HCT116 (cell line): ENCODE measurements at regions not wholly inside any gene's neighbourhood (a gene's known extent, or its start where the extent isn't known, plus 50 kb on each side); places are given as distances from the start of the nearest gene placed in this dataset.

Experiments
- ATAC-seq: fragments of 200-7000 bp; cut with Tn5 transposase; 2 replicates; pipeline ENCODE4 v1.9.1; 2020; ENCODE audit warnings: mild to moderate bottlenecking, moderate library complexity
- BruUV-seq: library from RNA; stranded (reverse); fragments of 400-500 nt; replicated peaks from 2 replicates; lab custom pipeline; 2021; lab: Mats Ljungman, UMichigan
- CTCF ChIA-PET: fragments of 300-600 bp; sonication (Branson Sonifier 250); formaldehyde crosslinking; loops from one replicate; lab custom pipeline; 2021; ENCODE audit warnings: antibody characterized with exemption; lab: Charles Lee
- POLR2A ChIA-PET: fragments of 300-600, 350-600 bp; sonication (Branson Sonifier 250); formaldehyde crosslinking; loops from one replicate; lab custom pipeline; 2021; ENCODE audit warnings: antibody characterized with exemption; lab: Charles Lee
- RAD21 ChIA-PET, 2 experiments: fragments of 300-600 bp; sonication (Branson Sonifier 250); formaldehyde crosslinking; loops; one replicate each; lab custom pipeline; 2023; ENCODE audit warnings: low total read pairs in 2 of 2; ENCODE audit not compliant: uncharacterized antibody in 2 of 2, unreplicated experiment in 2 of 2, low non-redundant PET in 1 of 2; lab: Charles Lee
- DNase-seq: peaks from one replicate; pipeline ENCODE4 v3.0.0-alpha.2; 2010; ENCODE audit warnings: low read depth, low spot score
- H2AFZ ChIP-seq: fragments of 200-600 bp; shearing (Covaris generic), sonication (generic); 2 replicates; pipeline ENCODE4 v1.6.1; 2017; ENCODE audit warnings: low read depth, mixed run types, mixed read lengths, antibody characterized with exemption, low read length; ENCODE audit not compliant: poor library complexity, severe bottlenecking
- H3K27ac ChIP-seq: 2 replicates; pipeline ENCODE4 v1.5.1; 2012; ENCODE audit warnings: low read depth, low read length
- H3K27me3 ChIP-seq: fragments of 200-600 bp; sonication (generic); 2 replicates; pipeline ENCODE4 v1.6.1; 2016; ENCODE audit warnings: mixed run types, low read length, mixed read lengths; ENCODE audit not compliant: insufficient read depth
- H3K36me3 ChIP-seq, 2 experiments: fragments of 200-500 bp in 1 of 2; fragments of 200-600 bp in 1 of 2; sonication (Bioruptor generic) in 1 of 2; sonication (generic) in 1 of 2; 2 replicates each; pipeline versions ENCODE4 v1.5.1 to v1.6.1; 2014 to 2016; ENCODE audit warnings: low read length in 2 of 2, inconsistent platforms in 1 of 2, mixed read lengths in 1 of 2, mixed run types in 1 of 2; ENCODE audit not compliant: insufficient read depth in 2 of 2, control insufficient read depth in 1 of 2
- H3K4me1 ChIP-seq, 2 experiments: fragments of 200-600 bp in 1 of 2; sonication (generic) in 1 of 2; 2 replicates each; pipeline versions ENCODE4 v1.5.1 to v1.6.1; 2012 to 2017; ENCODE audit warnings: low read length in 2 of 2, inconsistent platforms in 1 of 2, mild to moderate bottlenecking in 1 of 2, mixed read lengths in 1 of 2, mixed run types in 1 of 2, moderate library complexity in 1 of 2; ENCODE audit not compliant: insufficient read depth in 2 of 2, control insufficient read depth in 1 of 2
- H3K4me2 ChIP-seq: fragments of 200-600 bp; sonication (generic); 2 replicates; pipeline ENCODE4 v1.6.1; 2017; ENCODE audit warnings: mixed run types, low read length, mixed read lengths
- H3K4me3 ChIP-seq, 2 experiments: fragments of 200-600 bp in 1 of 2; sonication (generic) in 1 of 2; replicated peaks in 1 of 2; 2 replicates each; pipeline ENCODE4 v1.5.1; 2011 to 2016; ENCODE audit warnings: low read length in 2 of 2, control low read depth in 1 of 2, low read depth in 1 of 2, mild to moderate bottlenecking in 1 of 2, mixed read lengths in 1 of 2, mixed run types in 1 of 2
- H3K79me2 ChIP-seq: fragments of 200-600 bp; sonication (generic); 2 replicates; pipeline ENCODE4 v1.6.1; 2017; ENCODE audit warnings: mild to moderate bottlenecking, mixed run types, low read length, moderate library complexity, mixed read lengths; ENCODE audit not compliant: insufficient read depth
- H3K9ac ChIP-seq: fragments of 200-600 bp; sonication (generic); 2 replicates; pipeline ENCODE4 v1.6.1; 2016; ENCODE audit warnings: low read length, mixed read lengths
- H3K9me2 ChIP-seq: fragments of 200-600 bp; sonication (generic), shearing (Covaris generic); 2 replicates; pipeline ENCODE4 v1.6.1; 2017; ENCODE audit warnings: mixed run types, mild to moderate bottlenecking, moderate library complexity; ENCODE audit not compliant: insufficient read depth
- H3K9me3 ChIP-seq, 2 experiments: fragments of 200-500 bp in 1 of 2; fragments of 200-600 bp in 1 of 2; sonication (Bioruptor generic) in 1 of 2; sonication (generic) in 1 of 2; 2 replicates each; pipeline ENCODE4 v1.6.1; 2014 to 2017; ENCODE audit warnings: low read length in 2 of 2, mixed read lengths in 2 of 2, inconsistent platforms in 1 of 2, low read depth in 1 of 2, mild to moderate bottlenecking in 1 of 2, mixed run types in 1 of 2, moderate library complexity in 1 of 2; ENCODE audit not compliant: control insufficient read depth in 1 of 2, insufficient read depth in 1 of 2
- H4K20me1 ChIP-seq: fragments of 200-600 bp; sonication (generic), shearing (Covaris generic); 2 replicates; pipeline ENCODE4 v1.6.1; 2017; ENCODE audit warnings: mixed run types, mild to moderate bottlenecking, moderate library complexity; ENCODE audit not compliant: insufficient read depth
- CBX3 ChIP-seq: IDR thresholded peaks from 2 replicates; pipeline ENCODE4 v1.6.1; 2012; ENCODE audit warnings: low read depth
- CEBPB ChIP-seq: IDR thresholded peaks from 2 replicates; pipeline ENCODE4 v1.6.1; 2012; ENCODE audit warnings: low read depth
- ELF1 ChIP-seq: IDR thresholded peaks from 2 replicates; pipeline ENCODE4 v1.6.1; 2012; ENCODE audit warnings: low read depth, borderline replicate concordance
- EZH2 ChIP-seq: fragments of 200-600 bp; sonication (generic); IDR thresholded peaks from 2 replicates; pipeline ENCODE4 v1.6.1; 2017; ENCODE audit warnings: antibody characterized with exemption, mixed run types
- EZH2phosphoT487 ChIP-seq: fragments of 200-600 bp; IDR thresholded peaks from 2 replicates; pipeline ENCODE4 v1.6.1; 2018; ENCODE audit warnings: antibody characterized with exemption, borderline replicate concordance
- JUND ChIP-seq: IDR thresholded peaks from 2 replicates; pipeline ENCODE4 v1.6.1; 2012
- POLR2AphosphoS5 ChIP-seq: IDR thresholded peaks from 2 replicates; pipeline ENCODE4 v1.6.1; 2011; ENCODE audit warnings: mild to moderate bottlenecking, low read depth, low read length, moderate library complexity
- RAD21 ChIP-seq: IDR thresholded peaks from 2 replicates; pipeline ENCODE4 v1.6.1; 2012; ENCODE audit warnings: low read depth, mild to moderate bottlenecking
- SIN3A ChIP-seq: IDR thresholded peaks from 2 replicates; pipeline ENCODE4 v1.6.1; 2012; ENCODE audit warnings: low read depth
- SP1 ChIP-seq: IDR thresholded peaks from 2 replicates; pipeline ENCODE4 v1.6.1; 2012; ENCODE audit warnings: low read depth
- TCF7L2 ChIP-seq: IDR thresholded peaks from 2 replicates; pipeline ENCODE4 v1.7.0; 2011; ENCODE audit warnings: borderline replicate concordance, inconsistent platforms; ENCODE audit not compliant: insufficient read depth, insufficient read length; ENCODE audit errors: extremely low read depth
- YY1 ChIP-seq: IDR thresholded peaks from 2 replicates; pipeline ENCODE4 v1.6.1; 2011; ENCODE audit warnings: low read length, low read depth, moderate library complexity, mild to moderate bottlenecking; ENCODE audit not compliant: insufficient replicate concordance; ENCODE audit errors: extremely low read depth
- ZFX ChIP-seq: fragments of 450-650 bp; IDR thresholded peaks from 2 replicates; pipeline ENCODE4 v1.6.1; 2017
- ZNF274 ChIP-seq: fragments of 200-500 bp; sonication (Bioruptor generic); IDR thresholded peaks from 2 replicates; pipeline ENCODE4 v1.6.1; 2014; ENCODE audit warnings: mild to moderate bottlenecking, low read depth, low read length, inconsistent platforms
- intact Hi-C: fragments of 100-400 bp; cut with micrococcal nuclease; formaldehyde crosslinking; loops from 2 replicates; pipeline ENCODE4 v1.10.0; 2022
- TF ChIP-seq, protein P1 (sequence below): IDR thresholded peaks from 2 replicates; pipeline ENCODE4 v1.6.1; 2012
- TF ChIP-seq, protein P2 (sequence below): IDR thresholded peaks from 2 replicates; pipeline ENCODE4 v1.6.1; 2012
- TF ChIP-seq, protein P3 (sequence below): IDR thresholded peaks from 2 replicates; pipeline ENCODE4 v1.6.1; 2011; ENCODE audit warnings: mild to moderate bottlenecking, low read length, moderate library complexity; ENCODE audit not compliant: insufficient replicate concordance; ENCODE audit errors: extremely low read depth

GRCh38 chr5:102623329-102624065, 124.7 kb upstream of the SLCO6A1 start:
- TF ChIP-seq ELF1 (no peak), CBX3 (no peak), CEBPB (no peak), POLR2AphosphoS5 (no peak), RAD21 (no peak), SIN3A (no peak), ZFX (no peak), TCF7L2 (no peak)
- TF ChIP-seq, protein P1, sequence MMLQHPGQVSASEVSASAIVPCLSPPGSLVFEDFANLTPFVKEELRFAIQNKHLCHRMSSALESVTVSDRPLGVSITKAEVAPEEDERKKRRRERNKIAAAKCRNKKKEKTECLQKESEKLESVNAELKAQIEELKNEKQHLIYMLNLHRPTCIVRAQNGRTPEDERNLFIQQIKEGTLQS = no peak
- POLR2A ChIA-PET = no interaction called here
- DNase-seq = no peak
- H4K20me1 ChIP-seq = no peaks in the 10 kb centered on the region
- H3K36me3 ChIP-seq = no peaks in the 10 kb centered on the region
- RAD21 ChIA-PET = no interaction called here
- no peak overlapping the region for H2AFZ ChIP-seq
- no peak overlapping the region for H3K9ac ChIP-seq
- no TSS peak for BruUV-seq
- ATAC-seq = no peak
- no peaks in the 10 kb centered on the region for H3K9me2 ChIP-seq
- no peak overlapping the region for H3K4me3 ChIP-seq
- no peak overlapping the region for H3K27ac ChIP-seq
- H3K4me2 ChIP-seq = no peak overlapping the region
- CTCF ChIA-PET = no interaction called here
- peaks cover 0 to 7% of the 10 kb centered on the region in 2 experiments; a peak in 1 of 4 replicates for H3K9me3 ChIP-seq
- peaks cover 15 to 17% of the 10 kb centered on the region in 2 experiments for H3K4me1 ChIP-seq
- H3K79me2 ChIP-seq = no peaks in the 10 kb centered on the region
- H3K27me3 ChIP-seq = no peaks in the 10 kb centered on the region
- intact Hi-C loops = no loop called here

- H3K4me3 ChIP-seq = no peak overlapping the region
- no peaks in the 10 kb centered on the region for H3K27me3 ChIP-seq
- ATAC-seq (no peak), DNase-seq (no peak)
- ChIA-PET CTCF (no interaction called here), RAD21 (no interaction called here), POLR2A (no interaction called here)
- intact Hi-C loops = no loop called here
- H3K4me1 ChIP-seq = peaks cover 20 to 26% of the 10 kb centered on the region in 2 experiments
- no peak overlapping the region for H3K4me2 ChIP-seq
- no peaks in the 10 kb centered on the region for H3K9me2 ChIP-seq
- no peaks in the 10 kb centered on the region for H4K20me1 ChIP-seq
- H3K79me2 ChIP-seq = no peaks in the 10 kb centered on the region
- H3K9ac ChIP-seq = no peak overlapping the region
- no peak overlapping the region for H2AFZ ChIP-seq
- no peaks in the 10 kb centered on the region for H3K36me3 ChIP-seq
- no TSS peak for BruUV-seq
- H3K9me3 ChIP-seq = peaks cover 0 to 7% of the 10 kb centered on the region in 2 experiments; a peak in 1 of 4 replicates
- no peak overlapping the region for H3K27ac ChIP-seq
- TF ChIP-seq EZH2 = no peak
- TF ChIP-seq JUND = no peak
- no peak for TF ChIP-seq CBX3
- TF ChIP-seq, protein P2, sequence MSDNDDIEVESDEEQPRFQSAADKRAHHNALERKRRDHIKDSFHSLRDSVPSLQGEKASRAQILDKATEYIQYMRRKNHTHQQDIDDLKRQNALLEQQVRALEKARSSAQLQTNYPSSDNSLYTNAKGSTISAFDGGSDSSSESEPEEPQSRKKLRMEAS = no peak
- no peak for TF ChIP-seq SP1
- TF ChIP-seq EZH2phosphoT487 = no peak
- no peak for TF ChIP-seq SIN3A
- TF ChIP-seq, protein P3, sequence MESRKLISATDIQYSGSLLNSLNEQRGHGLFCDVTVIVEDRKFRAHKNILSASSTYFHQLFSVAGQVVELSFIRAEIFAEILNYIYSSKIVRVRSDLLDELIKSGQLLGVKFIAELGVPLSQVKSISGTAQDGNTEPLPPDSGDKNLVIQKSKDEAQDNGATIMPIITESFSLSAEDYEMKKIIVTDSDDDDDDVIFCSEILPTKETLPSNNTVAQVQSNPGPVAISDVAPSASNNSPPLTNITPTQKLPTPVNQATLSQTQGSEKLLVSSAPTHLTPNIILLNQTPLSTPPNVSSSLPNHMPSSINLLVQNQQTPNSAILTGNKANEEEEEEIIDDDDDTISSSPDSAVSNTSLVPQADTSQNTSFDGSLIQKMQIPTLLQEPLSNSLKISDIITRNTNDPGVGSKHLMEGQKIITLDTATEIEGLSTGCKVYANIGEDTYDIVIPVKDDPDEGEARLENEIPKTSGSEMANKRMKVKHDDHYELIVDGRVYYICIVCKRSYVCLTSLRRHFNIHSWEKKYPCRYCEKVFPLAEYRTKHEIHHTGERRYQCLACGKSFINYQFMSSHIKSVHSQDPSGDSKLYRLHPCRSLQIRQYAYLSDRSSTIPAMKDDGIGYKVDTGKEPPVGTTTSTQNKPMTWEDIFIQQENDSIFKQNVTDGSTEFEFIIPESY = no peak
- TF ChIP-seq YY1 = no peak
- no peak for TF ChIP-seq ZNF274
Observed at GRCh38 chr5:102624405-102624804, 125.6 kb upstream of the SLCO6A1 start.
